OCI-LY1 (cell line): ENCODE measurements at regions not wholly inside any gene's neighbourhood (a gene's known extent, or its start where the extent isn't known, plus 50 kb on each side); places are given as distances from the start of the nearest gene placed in this dataset.

Source experiments
- CTCF ChIP-seq: fragments of 200-600 bp; sonication (generic), shearing (Covaris generic); IDR thresholded peaks from 2 replicates; pipeline ENCODE4 v1.5.1; 2017; ENCODE audit warnings: mild to moderate bottlenecking, antibody characterized with exemption, low read length, moderate library complexity, mixed read lengths
- EZH2 ChIP-seq: fragments of 200-600 bp; sonication (generic), shearing (Covaris generic); IDR thresholded peaks from 2 replicates; pipeline ENCODE4 v1.8.0; 2017; ENCODE audit warnings: borderline replicate concordance, mixed run types, mild to moderate bottlenecking, antibody characterized with exemption, low read length, moderate library complexity, mixed read lengths

- TF ChIP-seq CTCF (no peak), EZH2 (no peak)
Observed at GRCh38 chr1:95815511-95815910, 581.5 kb downstream of the RWDD3 start.
